ENCODE measurements at regions not wholly inside any gene's neighbourhood (a gene's known extent, or its start where the extent isn't known, plus 50 kb on each side); places are given as distances from the start of the nearest gene placed in this dataset.

GRCh38 chr6:170183521-170183920 lies 107.4 kb downstream of the DLL1 start:
- Histone ChIP-seq H2BK12ac (ENCODE audit: low read length) (no peak overlapping the region), H3K27ac (ENCODE audit: low read depth, low read length) (no peak overlapping the region), H3K4me3 (ENCODE audit: low read depth, low read length) (no peak overlapping the region), H3K79me2 (ENCODE audit: control insufficient read depth, insufficient read depth, low read length, poor library complexity) (no peaks in the 10 kb centered on the region), H4K91ac (ENCODE audit: low read depth, low read length) (no peak overlapping the region), H4K12ac (ENCODE audit: low read depth, low read length) (no peak overlapping the region), H4K8ac (ENCODE audit: low read depth, low read length) (no peak overlapping the region), H3K23ac (ENCODE audit: low read length) (no peak overlapping the region), H3K9me3 (ENCODE audit: insufficient read depth, low read depth, low read length) (peaks cover 7% of the 10 kb centered on the region), H2AFZ (ENCODE audit: insufficient read depth, low read length, poor library complexity) (no peak overlapping the region), H3K79me1 (ENCODE audit: low read length) (no peaks in the 10 kb centered on the region), H3K9ac (ENCODE audit: low read length) (no peak overlapping the region), H2BK120ac (ENCODE audit: insufficient read depth, low read length, poor library complexity) (no peak overlapping the region), H2BK5ac (ENCODE audit: low read depth, low read length, poor library complexity) (no peak overlapping the region), H3K4me2 (ENCODE audit: low read length) (no peak overlapping the region), H3K36me3 (ENCODE audit: control insufficient read depth in 1 of 2, insufficient read depth in 2 of 2, low read length in 2 of 2) (no peaks in the 10 kb centered on the region), H3K18ac (ENCODE audit: low read length) (no peak overlapping the region), H3K27me3 (ENCODE audit: insufficient read depth, low read length) (no peaks in the 10 kb centered on the region), H3K14ac (ENCODE audit: low read length) (no peak overlapping the region), H3K4me1 (ENCODE audit: control insufficient read depth in 1 of 2, insufficient read depth in 2 of 2, low read length in 2 of 2) (no peaks in the 10 kb centered on the region), H2AK5ac (ENCODE audit: low read length) (no peak overlapping the region), H3K4ac (ENCODE audit: low read depth, low read length) (no peak overlapping the region)
- DNase-seq: no peak

- Histone ChIP-seq H3K27ac (ENCODE audit: low read depth, low read length) (no peak overlapping the region), H3K4me2 (ENCODE audit: low read length) (no peak overlapping the region), H2BK5ac (ENCODE audit: low read depth, low read length, poor library complexity) (no peak overlapping the region), H3K79me2 (ENCODE audit: control insufficient read depth, insufficient read depth, low read length, poor library complexity) (no peaks in the 10 kb centered on the region), H2AFZ (ENCODE audit: insufficient read depth, low read length, poor library complexity) (no peak overlapping the region), H3K4me3 (ENCODE audit: low read depth, low read length) (no peak overlapping the region), H3K27me3 (ENCODE audit: insufficient read depth, low read length) (no peaks in the 10 kb centered on the region), H3K79me1 (ENCODE audit: low read length) (no peaks in the 10 kb centered on the region), H3K4me1 (ENCODE audit: control insufficient read depth in 1 of 2, insufficient read depth in 2 of 2, low read length in 2 of 2) (no peaks in the 10 kb centered on the region), H3K14ac (ENCODE audit: low read length) (no peak overlapping the region), H4K12ac (ENCODE audit: low read depth, low read length) (no peak overlapping the region), H2AK5ac (ENCODE audit: low read length) (no peak overlapping the region), H3K23ac (ENCODE audit: low read length) (no peak overlapping the region), H2BK12ac (ENCODE audit: low read length) (no peak overlapping the region), H3K36me3 (ENCODE audit: control insufficient read depth in 1 of 2, insufficient read depth in 2 of 2, low read length in 2 of 2) (no peaks in the 10 kb centered on the region), H3K18ac (ENCODE audit: low read length) (no peak overlapping the region), H2BK120ac (ENCODE audit: insufficient read depth, low read length, poor library complexity) (no peak overlapping the region), H3K9ac (ENCODE audit: low read length) (no peak overlapping the region), H3K9me3 (ENCODE audit: insufficient read depth, low read depth, low read length) (peaks cover 7% of the 10 kb centered on the region), H4K8ac (ENCODE audit: low read depth, low read length) (no peak overlapping the region), H3K4ac (ENCODE audit: low read depth, low read length) (no peak overlapping the region), H4K91ac (ENCODE audit: low read depth, low read length) (no peak overlapping the region)
- no CpG with 5 or more reads among the region's 10 CpGs for WGBS (ENCODE audit: extremely low coverage, insufficient coverage, insufficient read length)
- DNase-seq: no peak
Observed at GRCh38 chr6:170182781-170183120, 108.1 kb downstream of the DLL1 start.

- no peak overlapping the region for H2AK5ac ChIP-seq (ENCODE audit: low read length)
- no peak overlapping the region for H3K27ac ChIP-seq (ENCODE audit: low read depth, low read length)
- H3K79me2 ChIP-seq (ENCODE audit: control insufficient read depth, insufficient read depth, low read length, poor library complexity): no peaks in the 10 kb centered on the region
- H3K9ac ChIP-seq (ENCODE audit: low read length): no peak overlapping the region
- no peak overlapping the region for H2BK5ac ChIP-seq (ENCODE audit: low read depth, low read length, poor library complexity)
- no peak overlapping the region for H2BK120ac ChIP-seq (ENCODE audit: insufficient read depth, low read length, poor library complexity)
- H3K36me3 ChIP-seq (ENCODE audit: control insufficient read depth in 1 of 2, insufficient read depth in 2 of 2, low read length in 2 of 2): no peaks in the 10 kb centered on the region
- no peak overlapping the region for H4K8ac ChIP-seq (ENCODE audit: low read depth, low read length)
- no peak for DNase-seq
- H2AFZ ChIP-seq (ENCODE audit: insufficient read depth, low read length, poor library complexity): no peak overlapping the region
- no peak overlapping the region for H3K4ac ChIP-seq (ENCODE audit: low read depth, low read length)
- no peak overlapping the region for H3K18ac ChIP-seq (ENCODE audit: low read length)
- no peak overlapping the region for H3K23ac ChIP-seq (ENCODE audit: low read length)
- H4K91ac ChIP-seq (ENCODE audit: low read depth, low read length): no peak overlapping the region
- H3K79me1 ChIP-seq (ENCODE audit: low read length): no peaks in the 10 kb centered on the region
- no peaks in the 10 kb centered on the region for H3K27me3 ChIP-seq (ENCODE audit: insufficient read depth, low read length)
- no peaks in the 10 kb centered on the region for H3K4me1 ChIP-seq (ENCODE audit: control insufficient read depth in 1 of 2, insufficient read depth in 2 of 2, low read length in 2 of 2)
- no CpG with 5 or more reads among the region's 19 CpGs for WGBS (ENCODE audit: extremely low coverage, insufficient coverage, insufficient read length)
- peaks cover 7% of the 10 kb centered on the region for H3K9me3 ChIP-seq (ENCODE audit: insufficient read depth, low read depth, low read length)
- H3K4me3 ChIP-seq (ENCODE audit: low read depth, low read length): no peak overlapping the region
- no peak overlapping the region for H2BK12ac ChIP-seq (ENCODE audit: low read length)
- H3K14ac ChIP-seq (ENCODE audit: low read length): no peak overlapping the region
- H4K12ac ChIP-seq (ENCODE audit: low read depth, low read length): no peak overlapping the region
- H3K4me2 ChIP-seq (ENCODE audit: low read length): no peak overlapping the region
Observed at GRCh38 chr6:170182093-170182780, 108.6 kb downstream of the DLL1 start.

GRCh38 chr6:170181338-170181690 lies 109.6 kb downstream of the DLL1 start:
- H3K27ac ChIP-seq (ENCODE audit: low read depth, low read length): no peak overlapping the region
- no peak overlapping the region for H2BK12ac ChIP-seq (ENCODE audit: low read length)
- no peak overlapping the region for H3K9ac ChIP-seq (ENCODE audit: low read length)
- no peak overlapping the region for H3K14ac ChIP-seq (ENCODE audit: low read length)
- H3K79me1 ChIP-seq (ENCODE audit: low read length): no peaks in the 10 kb centered on the region
- H2AK5ac ChIP-seq (ENCODE audit: low read length): no peak overlapping the region
- no peaks in the 10 kb centered on the region for H3K79me2 ChIP-seq (ENCODE audit: control insufficient read depth, insufficient read depth, low read length, poor library complexity)
- no peak overlapping the region for H4K8ac ChIP-seq (ENCODE audit: low read depth, low read length)
- no peak overlapping the region for H4K91ac ChIP-seq (ENCODE audit: low read depth, low read length)
- WGBS (ENCODE audit: extremely low coverage, insufficient coverage, insufficient read length): no CpG with 5 or more reads among the region's 5 CpGs
- no peak overlapping the region for H3K4me2 ChIP-seq (ENCODE audit: low read length)
- H3K18ac ChIP-seq (ENCODE audit: low read length): no peak overlapping the region
- H3K36me3 ChIP-seq (ENCODE audit: control insufficient read depth in 1 of 2, insufficient read depth in 2 of 2, low read length in 2 of 2): no peaks in the 10 kb centered on the region
- H2AFZ ChIP-seq (ENCODE audit: insufficient read depth, low read length, poor library complexity): no peak overlapping the region
- H3K4ac ChIP-seq (ENCODE audit: low read depth, low read length): no peak overlapping the region
- peaks cover 8% of the 10 kb centered on the region for H3K9me3 ChIP-seq (ENCODE audit: insufficient read depth, low read depth, low read length)
- no peak overlapping the region for H2BK120ac ChIP-seq (ENCODE audit: insufficient read depth, low read length, poor library complexity)
- no peak for DNase-seq
- no peak overlapping the region for H3K23ac ChIP-seq (ENCODE audit: low read length)
- H3K4me3 ChIP-seq (ENCODE audit: low read depth, low read length): no peak overlapping the region
- H2BK5ac ChIP-seq (ENCODE audit: low read depth, low read length, poor library complexity): no peak overlapping the region
- no peaks in the 10 kb centered on the region for H3K27me3 ChIP-seq (ENCODE audit: insufficient read depth, low read length)
- no peaks in the 10 kb centered on the region for H3K4me1 ChIP-seq (ENCODE audit: control insufficient read depth in 1 of 2, insufficient read depth in 2 of 2, low read length in 2 of 2)
- no peak overlapping the region for H4K12ac ChIP-seq (ENCODE audit: low read depth, low read length)

All from trophoblast cell (in vitro differentiated cells and primary cell).